ENCODE measurements at regions not wholly inside any gene's neighbourhood (a gene's known extent, or its start where the extent isn't known, plus 50 kb on each side); places are given as distances from the start of the nearest gene placed in this dataset.

GRCh38 chr6:160891690-160892089 lies 99.9 kb upstream of the MAP3K4 start:
- no peak for TF ChIP-seq CTCF (IDR thresholded peaks at IDR 0.05; ENCODE audit: poor library complexity, severe bottlenecking)
- TF ChIP-seq POLR2AphosphoS5 (IDR thresholded peaks at IDR 0.05): no peak
- TF ChIP-seq EZH2 (IDR thresholded peaks at IDR 0.05; ENCODE audit: borderline replicate concordance, insufficient read depth, low read length, poor library complexity, severe bottlenecking): no peak
- TF ChIP-seq EP300 (conservative IDR thresholded peaks at IDR 0.05; ENCODE audit: poor library complexity, severe bottlenecking): no peak
- no peak for TF ChIP-seq MXI1 (conservative IDR thresholded peaks at IDR 0.05; ENCODE audit: poor library complexity, severe bottlenecking)
- no peak for TF ChIP-seq REST (IDR thresholded peaks at IDR 0.05; ENCODE audit: borderline replicate concordance)
- no peak for TF ChIP-seq RAD21 (conservative IDR thresholded peaks at IDR 0.05)
- TF ChIP-seq TAF1 (IDR thresholded peaks at IDR 0.05; ENCODE audit: low read depth): no peak

All from neural cell (in vitro differentiated cells).